Karpas-422 (cell line): ENCODE measurements at regions not wholly inside any gene's neighbourhood (a gene's known extent, or its start where the extent isn't known, plus 50 kb on each side); places are given as distances from the start of the nearest gene placed in this dataset.

Experiments used
- DNase-seq: peaks from one replicate; pipeline ENCODE4 v3.0.0-alpha.2; 2015
- H2AFZ ChIP-seq: fragments of 200-600 bp; sonication (generic); 2 replicates; pipeline ENCODE4 v1.6.1; 2014; ENCODE audit warnings: antibody characterized with exemption, low read length, mixed read lengths
- H3K27ac ChIP-seq: fragments of 200-600 bp; sonication (generic); 2 replicates; pipeline ENCODE4 v1.5.1; 2014; ENCODE audit warnings: mild to moderate bottlenecking, low read length, moderate library complexity
- H3K27me3 ChIP-seq: fragments of 200-600 bp; sonication (generic); 2 replicates; pipeline ENCODE4 v1.6.1; 2014; ENCODE audit warnings: low read length, mixed read lengths
- H3K36me3 ChIP-seq: fragments of 200-600 bp; sonication (generic); 2 replicates; pipeline ENCODE4 v1.6.1; 2014; ENCODE audit warnings: low read length, mixed read lengths; ENCODE audit not compliant: insufficient read depth
- H3K4me1 ChIP-seq: fragments of 200-600 bp; sonication (generic); 2 replicates; pipeline ENCODE4 v1.6.1; 2014; ENCODE audit warnings: mild to moderate bottlenecking, low read length, mixed read lengths
- H3K4me2 ChIP-seq: fragments of 200-600 bp; sonication (generic); 2 replicates; pipeline ENCODE4 v1.6.1; 2014; ENCODE audit warnings: low read length, low read depth, mild to moderate bottlenecking; ENCODE audit not compliant: poor library complexity, severe bottlenecking
- H3K4me3 ChIP-seq: fragments of 200-600 bp; sonication (generic); 2 replicates; pipeline ENCODE4 v1.5.1; 2014; ENCODE audit warnings: mild to moderate bottlenecking, antibody characterized with exemption, low read length, mixed read lengths
- H3K79me2 ChIP-seq: fragments of 200-600 bp; sonication (generic); 2 replicates; pipeline ENCODE4 v1.6.1; 2014; ENCODE audit warnings: mild to moderate bottlenecking, low read length, mixed read lengths
- H3K9ac ChIP-seq: fragments of 200-600 bp; sonication (generic); 2 replicates; pipeline ENCODE4 v1.6.0; 2014; ENCODE audit warnings: low read length
- H3K9me2 ChIP-seq: fragments of 200-600 bp; sonication (generic), shearing (Covaris generic); replicated peaks from 2 replicates; pipeline ENCODE4 v1.6.0; 2014; ENCODE audit warnings: mild to moderate bottlenecking, low read length, moderate library complexity; ENCODE audit not compliant: insufficient read depth
- H3K9me3 ChIP-seq: fragments of 300-700, 200-600 bp; sonication (generic); 2 replicates; pipeline ENCODE4 v1.6.1; 2014; ENCODE audit warnings: low read length, mixed read lengths
- H4K20me1 ChIP-seq: fragments of 200-600 bp; sonication (generic); 2 replicates; pipeline ENCODE4 v1.6.1; 2014; ENCODE audit warnings: mild to moderate bottlenecking, antibody characterized with exemption, low read length, low read depth; ENCODE audit not compliant: insufficient read depth

DNA sequence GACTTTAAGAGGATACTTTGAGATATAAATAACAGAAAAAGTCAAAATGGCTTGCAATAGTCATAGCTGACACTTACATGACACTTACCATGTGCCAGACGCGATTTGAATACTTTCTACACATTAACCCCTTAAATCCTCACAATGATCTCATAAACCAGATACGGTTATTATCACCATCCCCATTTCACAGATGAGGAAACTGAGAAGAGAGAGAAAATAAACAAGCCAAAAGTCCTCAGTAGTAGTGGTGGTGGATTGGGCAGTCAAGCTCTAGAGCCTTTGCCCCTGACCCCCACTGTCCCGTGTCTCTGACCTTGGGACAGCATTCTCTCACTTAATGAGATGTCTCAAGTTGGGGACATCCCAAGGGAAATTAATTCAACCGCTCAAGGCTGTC lies 105.2 kb upstream of the TAF1B start:
- H3K36me3 ChIP-seq: no peaks in the 10 kb centered on the region
- no peak for DNase-seq
- no peak overlapping the region for H3K4me2 ChIP-seq
- H3K9ac ChIP-seq: no peak overlapping the region
- H4K20me1 ChIP-seq: no peaks in the 10 kb centered on the region
- no peaks in the 10 kb centered on the region for H3K27me3 ChIP-seq
- no peak overlapping the region for H3K27ac ChIP-seq
- H2AFZ ChIP-seq: no peak overlapping the region
- 0 out of 2 replicates have a peak, but pooled peaks cover 4% of the 10 kb centered on the region for H3K9me3 ChIP-seq
- no peaks in the 10 kb centered on the region for H3K4me1 ChIP-seq
- no peaks in the 10 kb centered on the region for H3K9me2 ChIP-seq
- no peak overlapping the region for H3K4me3 ChIP-seq
- H3K79me2 ChIP-seq: no peaks in the 10 kb centered on the region

GRCh38 chr2:9738535-9739496 lies 104.5 kb upstream of the TAF1B start:
- no peaks in the 10 kb centered on the region for H3K27me3 ChIP-seq
- no peaks in the 10 kb centered on the region for H3K9me2 ChIP-seq
- no peaks in the 10 kb centered on the region for H4K20me1 ChIP-seq
- no peak for DNase-seq
- no peak overlapping the region for H2AFZ ChIP-seq
- H3K79me2 ChIP-seq: no peaks in the 10 kb centered on the region
- 0 out of 2 replicates have a peak, but pooled peaks cover 4% of the 10 kb centered on the region for H3K9me3 ChIP-seq
- H3K27ac ChIP-seq: no peak overlapping the region
- no peaks in the 10 kb centered on the region for H3K4me1 ChIP-seq
- no peaks in the 10 kb centered on the region for H3K36me3 ChIP-seq
- no peak overlapping the region for H3K9ac ChIP-seq
- H3K4me3 ChIP-seq: no peak overlapping the region
- no peak overlapping the region for H3K4me2 ChIP-seq

GRCh38 chr2:9739531-9739964 lies 103.7 kb upstream of the TAF1B start:
- Histone ChIP-seq H4K20me1 (no peaks in the 10 kb centered on the region), H3K4me1 (no peaks in the 10 kb centered on the region), H3K4me2 (no peak overlapping the region), H3K4me3 (no peak overlapping the region), H3K27me3 (no peaks in the 10 kb centered on the region), H3K9me3 (0 out of 2 replicates have a peak, but pooled peaks cover 4% of the 10 kb centered on the region), H3K9ac (no peak overlapping the region), H3K36me3 (no peaks in the 10 kb centered on the region), H3K79me2 (no peaks in the 10 kb centered on the region), H3K9me2 (no peaks in the 10 kb centered on the region), H2AFZ (no peak overlapping the region), H3K27ac (no peak overlapping the region)
- DNase-seq: no peak

DNA sequence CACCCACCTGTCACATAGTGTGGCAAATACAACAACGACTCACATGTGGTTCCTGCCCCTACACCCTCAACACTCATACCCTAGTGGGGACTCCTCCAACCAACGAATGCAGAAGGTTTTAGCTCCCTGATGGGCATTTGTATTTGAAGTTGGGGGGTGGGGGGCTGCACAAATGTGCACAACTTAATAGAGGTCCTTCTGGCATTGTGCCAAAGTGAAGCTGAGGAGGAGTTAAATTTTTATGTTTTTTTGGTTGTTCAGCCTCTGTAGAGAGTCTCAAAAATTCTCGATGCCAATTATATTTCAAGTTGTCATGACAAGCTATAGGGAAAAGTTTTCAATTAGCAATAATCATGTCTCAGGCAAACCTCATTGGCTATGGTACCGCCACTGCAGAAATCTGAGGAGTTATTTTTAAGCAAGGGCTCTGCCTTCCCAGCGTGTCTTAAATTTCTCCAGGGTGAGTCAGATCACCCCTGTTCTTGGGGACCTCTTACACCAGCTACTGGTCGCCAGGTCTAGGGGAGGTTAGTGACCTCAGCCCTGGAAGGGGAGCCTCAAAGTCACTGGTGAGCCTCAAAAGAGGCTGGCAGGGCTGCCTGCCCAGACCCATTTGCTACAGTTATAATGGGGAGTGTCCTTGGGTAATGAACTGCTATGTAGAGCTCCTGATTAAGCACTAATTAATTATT lies 102.7 kb upstream of the TAF1B start:
- no peaks in the 10 kb centered on the region for H3K36me3 ChIP-seq
- H3K9ac ChIP-seq: no peak overlapping the region

GRCh38 chr2:9741110-9741509 lies 102.2 kb upstream of the TAF1B start:
- no peak overlapping the region for H3K9ac ChIP-seq
- no peaks in the 10 kb centered on the region for H3K79me2 ChIP-seq
- no peaks in the 10 kb centered on the region for H3K27me3 ChIP-seq
- 0 out of 2 replicates have a peak, but pooled peaks cover 4% of the 10 kb centered on the region for H3K9me3 ChIP-seq
- no peak overlapping the region for H3K4me3 ChIP-seq
- no peaks in the 10 kb centered on the region for H4K20me1 ChIP-seq
- no peak overlapping the region for H3K4me2 ChIP-seq
- no peak overlapping the region for H3K27ac ChIP-seq
- H3K9me2 ChIP-seq: no peaks in the 10 kb centered on the region
- no peaks in the 10 kb centered on the region for H3K4me1 ChIP-seq
- no peaks in the 10 kb centered on the region for H3K36me3 ChIP-seq
- no peak overlapping the region for H2AFZ ChIP-seq
- DNase-seq: no peak

More for the DNA sequence above, 102.7 kb upstream of the TAF1B start:
- Histone ChIP-seq H3K4me1 (no peaks in the 10 kb centered on the region), H3K9me3 (0 out of 2 replicates have a peak, but pooled peaks cover 4% of the 10 kb centered on the region), H3K4me3 (no peak overlapping the region), H3K4me2 (no peak overlapping the region), H3K79me2 (no peaks in the 10 kb centered on the region), H4K20me1 (no peaks in the 10 kb centered on the region), H3K27ac (no peak overlapping the region), H2AFZ (no peak overlapping the region), H3K9me2 (no peaks in the 10 kb centered on the region), H3K27me3 (no peaks in the 10 kb centered on the region)
- no peak for DNase-seq

DNA sequence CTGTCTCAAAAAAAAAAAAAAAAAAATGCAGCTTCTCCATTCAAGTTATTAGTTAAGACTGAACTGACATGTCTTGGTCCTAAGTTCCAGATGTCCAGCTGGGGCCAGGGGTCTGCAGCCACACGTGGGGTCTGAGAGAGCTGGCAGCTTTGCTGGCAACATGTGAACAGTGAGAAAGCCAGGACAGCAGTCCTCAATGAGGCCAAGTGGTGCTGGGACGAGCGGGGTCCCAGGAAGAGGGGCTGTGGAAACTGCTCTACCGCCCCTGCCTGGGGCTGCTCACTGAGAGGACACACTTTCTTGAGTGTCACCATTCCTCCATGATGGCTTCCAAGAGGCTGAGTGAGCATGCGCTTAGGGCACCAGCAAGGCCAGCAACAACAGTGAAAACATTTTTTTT lies 100.7 kb upstream of the TAF1B start:
- Histone ChIP-seq H3K9me2 (no peaks in the 10 kb centered on the region), H3K4me1 (no peaks in the 10 kb centered on the region), H3K4me2 (no peak overlapping the region), H3K36me3 (no peaks in the 10 kb centered on the region), H4K20me1 (no peaks in the 10 kb centered on the region), H3K79me2 (no peaks in the 10 kb centered on the region), H3K27me3 (no peaks in the 10 kb centered on the region), H3K4me3 (no peak overlapping the region), H3K27ac (no peak overlapping the region), H2AFZ (no peak overlapping the region), H3K9ac (no peak overlapping the region), H3K9me3 (0 out of 2 replicates have a peak, but pooled peaks cover 4% of the 10 kb centered on the region)
- DNase-seq: no peak

- DNase-seq: no peak
These were observed 98.8 kb upstream of the TAF1B start for GRCh38 chr2:9744256-9745004.

More at GRCh38 chr2:9744256-9745004, 98.8 kb upstream of the TAF1B start:
- no peaks in the 10 kb centered on the region for H3K9me2 ChIP-seq
- H3K4me2 ChIP-seq: no peak overlapping the region
- no peaks in the 10 kb centered on the region for H4K20me1 ChIP-seq
- H3K9ac ChIP-seq: no peak overlapping the region
- H3K4me1 ChIP-seq: no peaks in the 10 kb centered on the region
- H3K27me3 ChIP-seq: no peaks in the 10 kb centered on the region
- no peak overlapping the region for H2AFZ ChIP-seq
- H3K27ac ChIP-seq: no peak overlapping the region
- H3K79me2 ChIP-seq: no peaks in the 10 kb centered on the region
- H3K4me3 ChIP-seq: no peak overlapping the region
- no peaks in the 10 kb centered on the region for H3K36me3 ChIP-seq
- H3K9me3 ChIP-seq: no peaks in the 10 kb centered on the region
